Coronary artery (tissue), 2 donors: ENCODE measurements at regions not wholly inside any gene's neighbourhood (a gene's known extent, or its start where the extent isn't known, plus 50 kb on each side); places are given as distances from the start of the nearest gene placed in this dataset.

Experiments
- DNase-seq: peaks from one replicate; pipeline ENCODE4 v3.0.0-alpha.2; 2017; ENCODE audit warnings: low spot score
- H3K27ac ChIP-seq, 2 donors: fragments of 200-600 bp; sonication (generic); one replicate each; pipeline ENCODE4 v1.5.1; 2016 to 2019
- H3K4me3 ChIP-seq: fragments of 200-600 bp; sonication (generic); 2 replicates; pipeline ENCODE4 v1.5.1; 2016; ENCODE audit warnings: mild to moderate bottlenecking, moderate library complexity
- TF ChIP-seq, protein P1 (sequence below): fragments of 200-600 bp; sonication (generic); IDR thresholded peaks from one replicate; pipeline ENCODE4 v1.5.1; 2019; ENCODE audit warnings: antibody characterized with exemption

DNA sequence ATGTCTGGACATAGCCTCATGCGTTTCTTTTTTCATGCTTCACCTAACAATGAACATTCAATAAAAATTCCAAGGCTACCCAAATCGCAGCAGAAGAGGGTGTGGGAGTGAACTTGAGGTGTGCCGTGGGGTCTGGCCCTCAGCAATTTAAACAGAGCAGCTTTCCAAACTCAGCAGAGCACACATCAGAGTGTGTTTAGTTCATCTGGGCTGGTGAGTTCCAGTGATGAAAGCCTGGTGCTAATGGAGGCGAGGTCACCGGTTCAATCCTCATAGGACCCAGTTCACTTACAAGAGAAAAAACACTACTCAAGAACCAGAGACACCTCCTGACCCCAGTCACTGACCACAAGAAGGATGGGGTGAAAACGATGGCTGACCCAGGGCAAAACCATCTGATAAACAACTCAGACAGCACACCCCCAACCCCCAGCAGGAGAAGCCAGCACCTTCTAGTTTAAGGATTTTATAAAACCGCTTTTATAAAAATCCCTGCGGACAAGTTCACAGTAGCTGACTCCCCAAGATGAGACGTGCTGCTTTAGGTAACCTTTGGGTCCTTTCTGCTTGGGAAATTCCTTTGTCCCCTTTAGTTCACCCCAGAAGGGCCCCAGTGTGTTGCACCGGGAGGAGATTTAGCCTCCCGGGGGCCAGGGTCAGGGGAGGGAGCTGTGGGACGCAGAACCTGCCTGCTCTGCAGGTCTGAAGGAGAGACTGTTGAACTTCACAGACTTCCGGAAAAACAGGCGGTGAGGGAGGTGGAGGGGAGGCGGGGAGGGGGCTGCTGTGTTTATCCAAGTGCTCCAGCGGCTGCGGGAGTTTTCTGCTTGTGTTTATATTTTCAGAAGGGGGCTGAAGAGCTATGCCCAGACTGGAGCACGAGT is 152.7 kb upstream of the SOX11 start:
- TF ChIP-seq, protein P1, sequence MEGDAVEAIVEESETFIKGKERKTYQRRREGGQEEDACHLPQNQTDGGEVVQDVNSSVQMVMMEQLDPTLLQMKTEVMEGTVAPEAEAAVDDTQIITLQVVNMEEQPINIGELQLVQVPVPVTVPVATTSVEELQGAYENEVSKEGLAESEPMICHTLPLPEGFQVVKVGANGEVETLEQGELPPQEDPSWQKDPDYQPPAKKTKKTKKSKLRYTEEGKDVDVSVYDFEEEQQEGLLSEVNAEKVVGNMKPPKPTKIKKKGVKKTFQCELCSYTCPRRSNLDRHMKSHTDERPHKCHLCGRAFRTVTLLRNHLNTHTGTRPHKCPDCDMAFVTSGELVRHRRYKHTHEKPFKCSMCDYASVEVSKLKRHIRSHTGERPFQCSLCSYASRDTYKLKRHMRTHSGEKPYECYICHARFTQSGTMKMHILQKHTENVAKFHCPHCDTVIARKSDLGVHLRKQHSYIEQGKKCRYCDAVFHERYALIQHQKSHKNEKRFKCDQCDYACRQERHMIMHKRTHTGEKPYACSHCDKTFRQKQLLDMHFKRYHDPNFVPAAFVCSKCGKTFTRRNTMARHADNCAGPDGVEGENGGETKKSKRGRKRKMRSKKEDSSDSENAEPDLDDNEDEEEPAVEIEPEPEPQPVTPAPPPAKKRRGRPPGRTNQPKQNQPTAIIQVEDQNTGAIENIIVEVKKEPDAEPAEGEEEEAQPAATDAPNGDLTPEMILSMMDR = no peak
- no peak for DNase-seq
- H3K4me3 ChIP-seq = no peak overlapping the region
- no peak overlapping the region for H3K27ac ChIP-seq

DNA sequence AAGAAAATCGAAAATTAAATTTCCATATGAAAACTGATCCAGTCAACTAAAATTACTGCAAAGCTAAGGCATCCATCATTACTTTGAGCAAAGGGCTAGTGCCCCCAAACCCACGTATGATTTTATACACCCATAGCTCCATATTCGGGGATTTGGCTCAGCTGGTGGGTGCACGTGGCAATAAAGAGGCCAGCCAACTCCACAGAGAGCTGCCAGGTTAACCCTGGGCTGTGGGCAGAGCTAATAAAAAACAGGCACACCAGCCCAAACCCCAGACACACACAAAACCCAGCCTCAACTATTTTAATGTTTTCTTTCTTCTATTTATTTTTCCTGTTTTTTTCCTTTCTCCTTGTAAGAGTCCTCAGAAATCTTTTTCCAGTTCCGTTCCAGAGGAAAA is 151.3 kb upstream of the SOX11 start:
- Histone ChIP-seq H3K4me3 (no peak overlapping the region), H3K27ac (no peak overlapping the region)
- TF ChIP-seq, protein P1 = no peak
- DNase-seq = no peak

DNA sequence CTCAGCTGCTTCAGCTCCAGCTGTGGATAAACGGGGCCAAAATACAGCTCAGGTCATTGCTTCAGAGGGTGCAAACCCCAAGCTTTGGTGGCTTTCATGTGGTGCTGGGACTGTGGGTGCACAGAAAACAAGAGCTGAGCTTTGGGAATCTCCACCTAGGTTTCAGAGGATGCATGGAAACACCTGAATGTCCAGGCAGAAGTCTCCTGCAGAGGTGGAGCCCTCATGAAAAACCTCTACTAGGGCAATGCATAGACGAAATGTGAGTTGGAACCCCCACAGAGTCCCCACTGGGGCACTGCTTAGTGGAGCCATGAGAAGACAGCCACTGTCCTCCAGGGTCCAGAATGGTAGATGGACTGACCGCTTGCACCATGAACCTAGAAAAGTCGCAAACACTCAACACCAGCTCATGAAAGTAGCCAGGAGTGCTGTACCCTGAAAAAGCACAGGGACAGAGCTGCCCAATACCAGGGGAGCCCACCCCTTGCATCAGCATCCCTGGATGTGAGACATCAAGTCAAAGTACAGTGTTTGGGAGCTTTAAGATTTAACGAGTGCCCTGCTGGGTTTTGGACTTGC is 147.9 kb upstream of the SOX11 start:
- H3K27ac ChIP-seq = no peak overlapping the region
- H3K4me3 ChIP-seq = no peak overlapping the region
- no peak for DNase-seq
- TF ChIP-seq, protein P1 = no peak

DNA sequence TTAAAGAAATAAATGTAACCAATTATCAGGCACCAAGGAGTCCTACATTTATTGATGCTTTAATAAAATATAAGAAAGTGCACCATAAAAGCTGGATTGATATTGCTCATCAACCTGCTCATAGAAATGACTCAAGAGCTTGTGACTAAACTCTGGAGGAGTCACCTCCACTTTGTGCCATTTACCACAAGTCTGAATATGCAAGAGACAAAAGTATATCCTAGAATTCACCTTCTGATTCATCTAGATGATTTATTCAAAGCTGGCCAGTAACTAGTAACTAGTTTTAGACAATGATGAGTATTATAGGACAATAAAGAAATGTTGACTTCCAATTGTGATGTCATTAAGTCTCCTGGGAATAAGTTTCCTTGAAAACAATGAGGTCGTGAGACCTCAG is 146.0 kb upstream of the SOX11 start:
- no peak for DNase-seq
- TF ChIP-seq, protein P1 = no peak
- H3K27ac ChIP-seq = no peak overlapping the region
- no peak overlapping the region for H3K4me3 ChIP-seq

DNA sequence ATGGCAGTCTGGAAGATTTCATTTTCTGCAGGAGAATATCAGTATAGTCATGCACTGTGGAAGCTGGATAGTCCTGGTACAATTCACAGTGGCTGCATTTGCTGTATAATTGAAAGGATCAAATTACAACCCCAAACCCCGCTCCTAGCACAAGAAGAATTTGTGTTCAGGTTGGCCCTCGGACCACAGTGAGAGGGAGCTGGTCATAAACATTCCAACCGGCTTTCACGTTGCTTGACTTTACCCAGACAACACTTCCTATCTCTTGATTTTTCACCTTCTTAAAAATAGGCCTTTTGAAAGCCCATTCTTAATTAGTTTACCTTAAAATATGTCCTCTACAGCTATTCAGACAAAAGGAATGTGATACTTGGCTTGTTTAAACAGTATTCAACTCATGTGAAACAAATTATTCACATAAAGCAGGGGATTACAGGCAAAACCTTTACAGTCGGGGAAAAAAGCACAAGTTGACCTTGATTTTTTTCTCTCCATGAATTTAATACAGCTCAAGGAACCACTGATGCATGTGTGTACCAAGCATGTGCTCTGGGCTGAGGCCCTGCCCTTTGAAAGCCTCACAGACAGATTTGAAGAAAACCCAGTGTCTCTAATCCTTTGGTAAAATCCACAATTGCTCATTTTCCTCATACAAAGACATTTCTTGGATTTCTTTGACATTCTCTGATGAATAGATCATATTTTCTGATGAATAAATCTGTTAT is 143.0 kb upstream of the SOX11 start:
- Histone ChIP-seq H3K4me3 (no peak overlapping the region), H3K27ac (no peak overlapping the region)
- no peak for DNase-seq
- TF ChIP-seq, protein P1 = no peak

DNA sequence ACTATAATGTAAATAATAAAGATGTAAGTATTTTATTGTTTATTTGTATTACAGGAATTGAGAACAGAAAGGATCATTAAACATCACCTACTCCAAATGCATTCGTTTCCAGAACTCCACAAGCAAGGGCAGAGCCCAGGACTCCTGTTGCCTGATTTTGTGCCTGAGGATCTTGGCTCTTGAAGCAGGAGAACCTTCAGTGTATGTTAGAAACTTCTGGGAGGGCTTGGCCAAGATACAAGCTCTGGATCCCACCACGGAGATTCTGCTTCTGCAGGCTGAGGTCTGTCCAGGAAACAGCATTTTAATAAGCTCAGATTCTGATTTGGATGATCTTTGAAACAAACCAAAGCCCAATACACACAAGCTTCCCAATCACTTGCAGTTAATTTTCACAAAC is 142.4 kb upstream of the SOX11 start:
- Histone ChIP-seq H3K27ac (no peak overlapping the region), H3K4me3 (no peak overlapping the region)
- DNase-seq = no peak
- TF ChIP-seq, protein P1 = no peak
